Brain microvascular endothelial cell (primary cell): ENCODE measurements at regions not wholly inside any gene's neighbourhood (a gene's known extent, or its start where the extent isn't known, plus 50 kb on each side); places are given as distances from the start of the nearest gene placed in this dataset.

Experiments used
- DNase-seq: peaks from one replicate; pipeline ENCODE4 v3.0.0-alpha.2; 2020
- H3K27ac ChIP-seq: fragments of 250-450 bp; sonication (Bioruptor Pico); 2 replicates; pipeline ENCODE4 v1.5.1; 2020; ENCODE audit warnings: mild to moderate bottlenecking, moderate library complexity
- H3K27me3 ChIP-seq: fragments of 250-450 bp; sonication (Bioruptor Pico); replicated peaks from 2 replicates; pipeline ENCODE4 v1.5.1; 2020; ENCODE audit warnings: mild to moderate bottlenecking
- H3K36me3 ChIP-seq: fragments of 250-450 bp; sonication (Bioruptor Pico); replicated peaks from 2 replicates; pipeline ENCODE4 v1.5.1; 2020; ENCODE audit warnings: mild to moderate bottlenecking
- H3K4me3 ChIP-seq: 2 replicates; pipeline ENCODE4 v1.5.1; 2011; ENCODE audit warnings: low read depth, mild to moderate bottlenecking, control low read depth, low read length, moderate library complexity
- in situ Hi-C: cut with HindIII; loops from 2 replicates; pipeline ENCODE4 v1.10.0; 2017; ENCODE audit warnings: low sequenced_read_pairs, low pct_ligation_motif_present
- TF ChIP-seq, protein P1 (sequence below): IDR thresholded peaks from 2 replicates; pipeline ENCODE4 v1.5.1; 2011; ENCODE audit warnings: low read depth, mild to moderate bottlenecking, moderate library complexity, low read length, control low read depth, inconsistent platforms; ENCODE audit errors: missing control alignments

DNA sequence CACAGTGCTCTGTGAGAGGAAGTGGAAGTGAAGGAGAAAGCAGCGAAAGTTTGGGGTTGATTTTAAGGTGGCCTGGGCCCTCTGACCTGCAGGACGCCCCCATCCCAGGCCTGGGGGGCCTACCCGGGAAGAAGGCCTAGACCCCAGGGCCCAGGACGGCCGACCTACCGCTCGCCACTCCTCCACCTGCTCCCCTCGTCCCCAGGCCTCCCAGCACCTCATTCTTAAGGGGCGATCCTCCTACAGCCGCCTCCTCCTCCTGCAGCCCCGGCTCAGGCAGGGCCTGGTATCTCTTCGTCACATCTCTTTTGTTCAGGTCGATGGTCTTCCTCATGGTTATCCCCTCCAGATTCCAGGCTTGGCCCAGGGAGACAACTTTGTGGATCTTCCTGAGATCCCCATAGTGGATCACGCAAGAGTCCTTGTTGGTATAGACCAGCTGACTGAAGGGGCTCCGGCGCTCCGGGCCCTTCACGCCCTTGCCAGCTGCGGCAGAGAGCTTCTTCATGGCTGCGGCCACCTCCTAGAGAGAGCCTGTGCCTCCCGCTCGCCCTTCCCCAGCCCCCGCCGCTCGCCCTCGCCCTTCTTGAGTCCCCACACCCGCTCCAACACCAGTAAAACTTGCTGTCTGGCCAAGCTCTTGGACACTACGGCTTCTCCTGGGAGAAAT is 117.5 kb downstream of the OR13A1 start:
- DNase-seq = no peak
- TF ChIP-seq, protein P1, sequence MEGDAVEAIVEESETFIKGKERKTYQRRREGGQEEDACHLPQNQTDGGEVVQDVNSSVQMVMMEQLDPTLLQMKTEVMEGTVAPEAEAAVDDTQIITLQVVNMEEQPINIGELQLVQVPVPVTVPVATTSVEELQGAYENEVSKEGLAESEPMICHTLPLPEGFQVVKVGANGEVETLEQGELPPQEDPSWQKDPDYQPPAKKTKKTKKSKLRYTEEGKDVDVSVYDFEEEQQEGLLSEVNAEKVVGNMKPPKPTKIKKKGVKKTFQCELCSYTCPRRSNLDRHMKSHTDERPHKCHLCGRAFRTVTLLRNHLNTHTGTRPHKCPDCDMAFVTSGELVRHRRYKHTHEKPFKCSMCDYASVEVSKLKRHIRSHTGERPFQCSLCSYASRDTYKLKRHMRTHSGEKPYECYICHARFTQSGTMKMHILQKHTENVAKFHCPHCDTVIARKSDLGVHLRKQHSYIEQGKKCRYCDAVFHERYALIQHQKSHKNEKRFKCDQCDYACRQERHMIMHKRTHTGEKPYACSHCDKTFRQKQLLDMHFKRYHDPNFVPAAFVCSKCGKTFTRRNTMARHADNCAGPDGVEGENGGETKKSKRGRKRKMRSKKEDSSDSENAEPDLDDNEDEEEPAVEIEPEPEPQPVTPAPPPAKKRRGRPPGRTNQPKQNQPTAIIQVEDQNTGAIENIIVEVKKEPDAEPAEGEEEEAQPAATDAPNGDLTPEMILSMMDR = no peak
- in situ Hi-C loops = no loop called here
- Histone ChIP-seq H3K4me3 (no peak overlapping the region), H3K36me3 (no peaks in the 10 kb centered on the region), H3K27ac (no peak overlapping the region), H3K27me3 (no peaks in the 10 kb centered on the region)

DNA sequence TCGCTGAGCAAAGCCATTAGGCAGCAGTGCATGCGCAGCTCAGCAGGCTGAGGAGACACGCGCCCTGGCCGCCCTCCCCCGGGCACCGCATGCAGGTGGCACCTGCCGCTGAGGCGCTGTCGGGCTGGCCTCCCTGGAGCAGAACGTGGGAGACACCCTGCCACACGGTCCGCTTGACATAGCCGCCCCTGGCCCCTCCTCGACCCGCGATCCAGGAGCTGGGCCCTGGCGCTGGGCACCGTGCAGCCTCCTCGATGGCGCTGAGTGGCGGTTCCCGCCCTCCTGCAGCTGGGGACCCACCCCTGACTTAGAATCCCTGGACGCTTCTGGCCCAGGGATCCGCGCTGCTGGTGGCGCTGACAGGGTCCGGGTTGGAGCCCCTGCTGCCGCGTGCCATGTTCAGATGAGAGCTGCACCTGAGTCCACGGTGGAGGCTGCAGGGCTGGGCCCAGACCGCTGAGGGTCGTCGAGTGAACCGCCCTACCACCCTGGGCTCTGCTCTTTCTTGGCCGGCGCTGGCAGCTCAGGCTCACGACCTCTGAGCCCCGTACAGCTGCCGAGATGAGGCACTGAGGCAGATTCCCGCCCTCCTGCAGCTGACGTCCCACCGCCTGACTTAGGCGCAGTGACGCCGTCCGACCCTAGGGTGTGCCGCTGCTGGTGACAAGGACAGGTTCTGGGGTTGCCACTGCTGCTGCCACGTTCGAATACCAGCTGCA is 116.8 kb downstream of the OR13A1 start:
- TF ChIP-seq, protein P1 = no peak
- no peak for DNase-seq
- Histone ChIP-seq H3K4me3 (no peak overlapping the region), H3K27me3 (no peaks in the 10 kb centered on the region), H3K27ac (no peak overlapping the region), H3K36me3 (no peaks in the 10 kb centered on the region)
- in situ Hi-C loops = no loop called here

DNA sequence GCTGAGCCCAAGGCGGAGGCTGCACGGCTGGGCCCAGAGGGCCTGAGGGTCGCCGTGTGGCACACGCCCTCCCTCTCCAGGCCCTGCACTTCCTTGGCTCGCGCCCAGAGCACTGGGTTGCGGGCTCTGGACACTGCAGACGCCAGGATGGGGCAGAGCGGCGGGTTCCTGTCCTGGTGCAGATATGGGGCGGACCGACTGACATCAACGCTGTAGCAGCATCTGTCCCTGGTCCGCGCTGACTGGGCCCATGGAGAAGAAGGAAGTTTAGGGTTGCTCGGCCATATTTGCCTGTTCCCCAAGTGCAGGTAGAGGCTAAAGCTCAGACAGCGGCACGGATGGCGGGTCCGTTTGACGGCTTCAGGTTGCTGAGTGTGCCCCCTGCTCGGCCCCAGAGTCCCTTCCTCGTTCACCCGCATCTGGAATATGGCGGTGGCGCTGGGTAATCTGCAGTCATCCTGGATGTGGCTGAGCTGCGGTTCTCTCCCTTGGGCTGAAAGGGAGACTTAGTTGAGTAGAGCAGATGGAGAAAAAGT is 116.1 kb downstream of the OR13A1 start:
- in situ Hi-C loops = no loop called here
- DNase-seq = no peak
- TF ChIP-seq, protein P1 = no peak
- Histone ChIP-seq H3K27ac (no peak overlapping the region), H3K36me3 (no peaks in the 10 kb centered on the region), H3K27me3 (no peaks in the 10 kb centered on the region), H3K4me3 (no peak overlapping the region)

DNA sequence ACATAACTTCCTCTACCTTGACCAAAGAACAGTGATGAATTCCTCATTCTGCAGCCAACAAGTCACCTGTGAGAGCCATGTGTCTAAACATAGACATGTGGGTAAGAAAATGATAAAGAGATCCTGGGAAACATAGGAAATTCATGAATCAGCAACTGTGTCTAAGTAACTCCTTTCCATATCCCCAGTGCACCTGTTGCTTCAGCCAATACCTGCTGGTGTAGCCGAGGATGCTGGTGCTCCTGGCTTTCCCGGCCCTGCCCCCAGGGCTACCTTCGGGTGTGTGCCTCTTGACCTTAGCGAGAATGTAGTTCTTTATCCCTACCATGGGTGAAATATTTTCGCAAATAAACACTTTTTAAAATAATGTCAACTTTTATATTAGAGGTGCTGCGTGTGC is 114.1 kb downstream of the OR13A1 start:
- H3K27ac ChIP-seq = no peak overlapping the region
- TF ChIP-seq, protein P1 = no peak
- DNase-seq = no peak
- H3K4me3 ChIP-seq = no peak overlapping the region
- in situ Hi-C loops = no loop called here
- H3K27me3 ChIP-seq = no peaks in the 10 kb centered on the region
- H3K36me3 ChIP-seq = no peaks in the 10 kb centered on the region

DNA sequence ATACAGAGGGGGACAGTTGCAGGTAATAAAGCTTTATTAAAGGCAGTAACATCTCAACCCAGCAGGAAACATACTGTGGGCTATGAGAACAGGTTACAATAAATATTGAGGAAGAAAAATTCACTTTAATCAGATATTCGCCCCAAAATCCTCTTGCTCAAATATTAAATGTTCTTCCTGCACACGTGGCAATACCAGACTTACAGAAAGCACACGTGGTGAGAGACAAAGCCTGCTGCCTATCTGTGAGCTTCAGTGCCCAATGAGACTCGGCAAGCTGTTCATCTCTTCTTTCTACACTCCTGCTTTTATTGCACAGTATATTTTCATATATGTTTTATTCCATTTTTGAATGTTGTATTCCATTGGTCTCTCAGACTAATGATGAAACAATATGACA is 113.2 kb downstream of the OR13A1 start:
- DNase-seq = no peak
- H3K4me3 ChIP-seq = no peak overlapping the region
- TF ChIP-seq, protein P1 = no peak
- in situ Hi-C loops = no loop called here
- H3K27me3 ChIP-seq = no peaks in the 10 kb centered on the region
- H3K36me3 ChIP-seq = no peaks in the 10 kb centered on the region
- no peak overlapping the region for H3K27ac ChIP-seq
